GM13976 (cell line): ENCODE measurements at regions not wholly inside any gene's neighbourhood (a gene's known extent, or its start where the extent isn't known, plus 50 kb on each side); places are given as distances from the start of the nearest gene placed in this dataset.

Experiments
- DNase-seq: peaks from one replicate; pipeline ENCODE4 v3.0.0; 2012; ENCODE audit warnings: low spot score
- in situ Hi-C: fragments of 300-500 bp; cut with MboI; formaldehyde crosslinking; loops from one replicate; pipeline ENCODE4 v1.12.0; 2022; ENCODE audit warnings: low sequenced_read_pairs, mixed read lengths, inconsistent platforms; ENCODE audit not compliant: unreplicated experiment
- TF ChIP-seq, protein P1 (sequence below): IDR thresholded peaks from 2 replicates; pipeline ENCODE4 v1.5.1; 2012; ENCODE audit warnings: borderline replicate concordance, mild to moderate bottlenecking; ENCODE audit not compliant: insufficient read depth; ENCODE audit errors: extremely low read depth, missing control alignments, control extremely low read depth

DNA sequence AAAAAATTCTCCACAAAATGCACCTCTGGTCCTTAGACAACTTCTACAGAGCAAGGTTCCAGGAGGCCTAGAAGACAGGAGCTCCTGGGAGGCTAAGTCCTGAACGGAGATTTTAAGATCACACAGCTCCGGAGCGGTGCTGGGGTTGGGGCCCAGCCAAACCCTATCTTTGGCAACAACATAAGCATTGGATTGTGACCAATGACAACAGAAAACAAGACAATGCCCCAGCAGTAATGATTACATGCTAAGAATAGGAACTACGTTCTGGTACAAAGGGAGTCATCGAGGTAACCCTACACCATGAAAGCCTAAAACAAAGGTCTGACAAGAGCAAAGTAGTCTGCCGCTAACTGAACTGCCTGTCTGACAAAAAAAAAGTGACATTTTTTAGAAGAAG, 171.2 kb downstream of the CMPK2 start:
- no peak for DNase-seq
- in situ Hi-C loops: no loop called here
- TF ChIP-seq, protein P1, sequence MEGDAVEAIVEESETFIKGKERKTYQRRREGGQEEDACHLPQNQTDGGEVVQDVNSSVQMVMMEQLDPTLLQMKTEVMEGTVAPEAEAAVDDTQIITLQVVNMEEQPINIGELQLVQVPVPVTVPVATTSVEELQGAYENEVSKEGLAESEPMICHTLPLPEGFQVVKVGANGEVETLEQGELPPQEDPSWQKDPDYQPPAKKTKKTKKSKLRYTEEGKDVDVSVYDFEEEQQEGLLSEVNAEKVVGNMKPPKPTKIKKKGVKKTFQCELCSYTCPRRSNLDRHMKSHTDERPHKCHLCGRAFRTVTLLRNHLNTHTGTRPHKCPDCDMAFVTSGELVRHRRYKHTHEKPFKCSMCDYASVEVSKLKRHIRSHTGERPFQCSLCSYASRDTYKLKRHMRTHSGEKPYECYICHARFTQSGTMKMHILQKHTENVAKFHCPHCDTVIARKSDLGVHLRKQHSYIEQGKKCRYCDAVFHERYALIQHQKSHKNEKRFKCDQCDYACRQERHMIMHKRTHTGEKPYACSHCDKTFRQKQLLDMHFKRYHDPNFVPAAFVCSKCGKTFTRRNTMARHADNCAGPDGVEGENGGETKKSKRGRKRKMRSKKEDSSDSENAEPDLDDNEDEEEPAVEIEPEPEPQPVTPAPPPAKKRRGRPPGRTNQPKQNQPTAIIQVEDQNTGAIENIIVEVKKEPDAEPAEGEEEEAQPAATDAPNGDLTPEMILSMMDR: no peak

DNA sequence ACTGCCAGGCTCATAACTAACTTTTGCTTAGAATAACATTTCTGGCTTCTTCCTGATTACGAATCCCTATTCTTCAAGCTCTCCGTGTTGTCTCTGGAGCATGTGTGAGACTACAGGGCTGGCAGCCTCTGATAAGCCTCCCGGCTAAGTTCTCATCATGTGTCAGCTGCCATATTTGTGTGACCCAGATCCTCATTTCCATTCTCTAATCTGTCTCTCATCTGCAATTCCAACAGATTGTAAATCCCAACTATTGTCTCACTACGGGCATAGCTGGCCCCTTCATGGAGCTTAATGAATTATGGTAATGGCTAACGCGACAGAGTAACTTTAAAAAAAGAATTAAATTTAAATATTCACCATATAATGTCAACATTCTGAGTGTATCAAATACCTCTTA, 165.4 kb downstream of the CMPK2 start:
- no peak for DNase-seq
- TF ChIP-seq, protein P1: no peak
- in situ Hi-C loops: no loop called here

- TF ChIP-seq, protein P1: no peak
- in situ Hi-C loops: no loop called here
- no peak for DNase-seq
These were observed 161.6 kb downstream of the CMPK2 start for GRCh38 chr2:6704077-6704476.

DNA sequence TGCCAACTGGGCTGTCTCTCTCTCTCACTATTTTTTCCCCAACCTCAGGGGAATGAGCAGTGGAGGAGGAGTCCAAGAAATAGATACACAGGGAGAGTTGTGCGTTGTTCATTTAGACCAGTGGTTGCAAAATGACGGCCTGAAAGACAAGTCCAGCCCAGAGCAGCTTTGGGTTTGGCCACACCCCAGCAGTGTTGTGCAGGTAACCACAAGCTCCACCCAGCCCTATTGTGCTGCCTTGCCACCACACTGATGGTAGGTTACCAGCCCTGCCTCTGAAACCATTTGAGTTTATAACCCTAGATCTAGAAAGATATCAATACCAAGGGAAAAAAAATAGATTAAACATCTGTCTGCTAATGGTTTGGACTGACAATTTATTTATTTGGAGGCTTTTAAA, 144.3 kb downstream of the CMPK2 start:
- in situ Hi-C loops: no loop called here
- TF ChIP-seq, protein P1: no peak
- DNase-seq: no peak

DNA sequence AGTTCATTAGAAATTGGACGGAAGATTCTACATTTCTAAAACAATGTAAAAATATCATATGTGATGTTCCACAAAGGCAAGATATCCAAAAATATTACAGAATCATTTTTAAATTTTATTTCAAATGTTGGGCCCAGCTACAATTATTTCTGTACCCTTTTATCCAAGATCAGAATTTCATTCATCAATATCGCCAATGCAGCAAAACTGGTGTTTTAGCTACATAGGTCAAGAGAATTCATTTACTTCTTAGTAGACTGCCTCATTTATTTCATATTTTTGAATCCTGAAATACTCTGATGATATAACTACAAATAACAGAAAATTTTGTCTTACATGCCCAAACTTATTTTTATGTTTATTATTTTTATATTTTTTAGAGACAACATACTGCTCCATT, 143.1 kb downstream of the CMPK2 start:
- in situ Hi-C loops: no loop called here
- TF ChIP-seq, protein P1: no peak
- DNase-seq: no peak

- no peak for DNase-seq
- in situ Hi-C loops: no loop called here
- TF ChIP-seq, protein P1: no peak
These were observed 141.7 kb downstream of the CMPK2 start for GRCh38 chr2:6723865-6724604.

DNA sequence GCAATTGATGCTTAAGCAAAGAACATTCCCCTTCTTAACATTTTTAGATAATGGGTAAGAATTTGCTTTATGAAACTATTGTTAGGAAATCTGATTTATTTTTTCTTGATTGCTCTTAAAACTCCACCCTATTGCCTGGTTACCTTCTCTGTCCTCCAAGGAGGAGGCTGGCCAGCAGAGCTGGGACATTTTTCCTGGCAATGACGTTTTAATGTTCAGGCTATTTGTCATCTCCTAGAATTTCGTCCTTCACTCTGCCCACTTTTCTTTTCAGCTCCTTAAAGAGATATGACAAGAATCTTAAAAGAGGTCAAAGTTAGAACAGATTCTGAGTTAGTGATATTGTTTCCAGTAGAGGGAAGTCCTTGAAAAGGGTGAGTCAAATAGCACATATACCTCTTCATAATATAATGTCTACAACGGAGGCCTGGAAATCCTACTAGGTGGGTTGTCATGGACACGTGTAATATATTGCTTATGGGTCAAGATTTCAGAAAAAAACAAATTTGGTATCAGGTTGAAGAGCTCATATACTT, 141.0 kb downstream of the CMPK2 start:
- no peak for DNase-seq
- TF ChIP-seq, protein P1: no peak
- in situ Hi-C loops: no loop called here
